ENCODE measurements at regions not wholly inside any gene's neighbourhood (a gene's known extent, or its start where the extent isn't known, plus 50 kb on each side); places are given as distances from the start of the nearest gene placed in this dataset.
A peak's percentile ranks its signal among the peaks of the same experiment; 100 is the strongest.
"Not testable (repeated sequence)": the region's sequence is repeated elsewhere in the genome, so short reads cannot be mapped to it uniquely, and the experiment has no call there.

GRCh38 chr11:67799808-67800207 lies 125.4 kb upstream of the ALDH3B2 start:
- intact Hi-C loops (cut with DNase I), result loop anchor here (10.0 kb wide), 3 partner anchors 165 to 295 kb away; partner anchors contain the start of genes CDK2AP2, NDUFS8, PITPNM1 and TBX10
- not testable (repeated sequence) for H3K4me1 ChIP-seq; H3K36me3 ChIP-seq; H3K4me3 ChIP-seq; H3K27me3 ChIP-seq; H3K27ac ChIP-seq; H3K9me3 ChIP-seq; DNase-seq (ENCODE audit: low spot score in 2 of 2)
- TF ChIP-seq CTCF (IDR thresholded peaks at IDR 0.05), result peak in 2 of 3 experiments; percentile 32 to 46

GRCh38 chr11:67797726-67798521 lies 123.5 kb upstream of the ALDH3B2 start:
- DNase-seq (ENCODE audit: low spot score in 2 of 2); intact Hi-C loops (cut with DNase I); H3K4me1 ChIP-seq: not testable (repeated sequence)

GRCh38 chr11:67795746-67796145 lies 121.3 kb upstream of the ALDH3B2 start:
- Histone ChIP-seq H3K27ac (no peak overlapping the region), H3K4me1 (no peaks in the 10 kb centered on the region), H3K9me3 (no peaks in the 10 kb centered on the region), H3K4me3 (no peak overlapping the region), H3K36me3 (no peaks in the 10 kb centered on the region), H3K27me3 (no peaks in the 10 kb centered on the region)
- no peak for TF ChIP-seq CTCF (IDR thresholded peaks at IDR 0.05)
- DNase-seq (ENCODE audit: low spot score in 2 of 2), result no peak
- intact Hi-C loops (cut with DNase I), result no loop called here

More at GRCh38 chr11:67797726-67798521, 123.5 kb upstream of the ALDH3B2 start:
- not testable (repeated sequence) for H3K9me3 ChIP-seq, H3K36me3 ChIP-seq, H3K27ac ChIP-seq, H3K27me3 ChIP-seq, H3K4me3 ChIP-seq

- H3K4me3 ChIP-seq; H3K36me3 ChIP-seq; H3K27ac ChIP-seq; H3K4me1 ChIP-seq; intact Hi-C loops (cut with DNase I); H3K27me3 ChIP-seq; H3K9me3 ChIP-seq; DNase-seq (ENCODE audit: low spot score in 2 of 2): not testable (repeated sequence)
These were observed 119.3 kb upstream of the ALDH3B2 start for GRCh38 chr11:67793750-67794149.

GRCh38 chr11:67792273-67792990 lies 118.0 kb upstream of the ALDH3B2 start:
- intact Hi-C loops (cut with DNase I); H3K27ac ChIP-seq; DNase-seq (ENCODE audit: low spot score in 2 of 2); H3K9me3 ChIP-seq; H3K36me3 ChIP-seq; H3K27me3 ChIP-seq; H3K4me1 ChIP-seq; H3K4me3 ChIP-seq: not testable (repeated sequence)
- TF ChIP-seq CTCF (IDR thresholded peaks at IDR 0.05), result peak in 2 of 3 experiments; percentile 50 to 53

- H3K36me3 ChIP-seq; H3K9me3 ChIP-seq; DNase-seq (ENCODE audit: low spot score in 2 of 2); H3K27me3 ChIP-seq; H3K4me1 ChIP-seq; H3K4me3 ChIP-seq; H3K27ac ChIP-seq; intact Hi-C loops (cut with DNase I): not testable (repeated sequence)
These were observed 117.3 kb upstream of the ALDH3B2 start for GRCh38 chr11:67791598-67792170.

GRCh38 chr11:67788341-67788695 lies 113.9 kb upstream of the ALDH3B2 start:
- H3K36me3 ChIP-seq; H3K27me3 ChIP-seq; H3K4me1 ChIP-seq; intact Hi-C loops (cut with DNase I); DNase-seq (ENCODE audit: low spot score in 2 of 2); H3K4me3 ChIP-seq; H3K9me3 ChIP-seq; H3K27ac ChIP-seq: not testable (repeated sequence)

- H3K9me3 ChIP-seq; intact Hi-C loops (cut with DNase I); H3K4me3 ChIP-seq; H3K4me1 ChIP-seq; H3K36me3 ChIP-seq; H3K27ac ChIP-seq; DNase-seq (ENCODE audit: low spot score in 2 of 2); H3K27me3 ChIP-seq: not testable (repeated sequence)
These were observed 113.4 kb upstream of the ALDH3B2 start for GRCh38 chr11:67787681-67788340.

GRCh38 chr11:67781967-67782366 lies 107.5 kb upstream of the ALDH3B2 start:
- H3K27me3 ChIP-seq; H3K4me1 ChIP-seq; H3K36me3 ChIP-seq; H3K4me3 ChIP-seq; DNase-seq (ENCODE audit: low spot score in 2 of 2); H3K9me3 ChIP-seq; H3K27ac ChIP-seq; intact Hi-C loops (cut with DNase I): not testable (repeated sequence)

- H3K4me3 ChIP-seq; H3K9me3 ChIP-seq; DNase-seq (ENCODE audit: low spot score in 2 of 2); H3K27ac ChIP-seq; H3K4me1 ChIP-seq; H3K27me3 ChIP-seq; intact Hi-C loops (cut with DNase I); H3K36me3 ChIP-seq: not testable (repeated sequence)
These were observed 107.1 kb upstream of the ALDH3B2 start for GRCh38 chr11:67781506-67781905.

All from ascending aorta (tissue), 2 donors.